CD14-positive monocyte (primary cell): ENCODE measurements at regions not wholly inside any gene's neighbourhood (a gene's known extent, or its start where the extent isn't known, plus 50 kb on each side); places are given as distances from the start of the nearest gene placed in this dataset.

Experiments
- DNase-seq, 3 donors: peaks; one replicate each; pipeline ENCODE4 v3.0.0-alpha.2; 2011 to 2022
- H2AFZ ChIP-seq: 2 replicates; pipeline ENCODE4 v1.6.0; 2012; ENCODE audit warnings: mild to moderate bottlenecking, low read depth, low read length, inconsistent platforms; ENCODE audit not compliant: insufficient read depth, poor library complexity, severe bottlenecking
- H3K27ac ChIP-seq, 2 donors: 1 replicate in 1 of 2; 2 replicates in 1 of 2; pipeline ENCODE4 v1.5.1; 2012 to 2013; ENCODE audit warnings: low read length in 2 of 2, control low read depth in 1 of 2, inconsistent platforms in 1 of 2, low read depth in 1 of 2, mild to moderate bottlenecking in 1 of 2
- H3K27me3 ChIP-seq, 2 donors: one replicate each; pipeline versions ENCODE4 v1.6.0 to v1.6.1; 2011 to 2013; ENCODE audit warnings: low read length in 2 of 2; ENCODE audit not compliant: control insufficient read depth in 2 of 2, insufficient read depth in 2 of 2
- H3K36me3 ChIP-seq, 2 donors: replicated peaks in 1 of 2; 1 replicate in 1 of 2; 2 replicates in 1 of 2; pipeline versions ENCODE4 v1.5.1 to v1.6.1; 2012 to 2013; ENCODE audit warnings: low read length in 2 of 2, control low read depth in 1 of 2, inconsistent platforms in 1 of 2, mild to moderate bottlenecking in 1 of 2; ENCODE audit not compliant: insufficient read depth in 2 of 2, control insufficient read depth in 1 of 2
- H3K4me1 ChIP-seq, 2 donors: 1 replicate in 1 of 2; 2 replicates in 1 of 2; pipeline versions ENCODE4 v1.5.1 to v1.6.1; 2012 to 2013; ENCODE audit warnings: low read length in 2 of 2, control low read depth in 1 of 2, inconsistent platforms in 1 of 2, mild to moderate bottlenecking in 1 of 2, moderate library complexity in 1 of 2; ENCODE audit not compliant: insufficient read depth in 2 of 2, control insufficient read depth in 1 of 2
- H3K4me2 ChIP-seq: replicated peaks from 2 replicates; pipeline ENCODE3; 2012; ENCODE audit warnings: low read length, moderate library complexity, mild to moderate bottlenecking; ENCODE audit not compliant: poor library complexity, severe bottlenecking; ENCODE audit errors: extremely low read depth
- H3K4me3 ChIP-seq, 3 experiments: fragments of 200-600 bp in 1 of 3; sonication (generic) in 1 of 3; replicated peaks in 1 of 3; 1 replicate in 2 of 3; 2 replicates in 1 of 3; pipeline ENCODE4 v1.5.1; 2011 to 2013; ENCODE audit warnings: low read length in 3 of 3, mild to moderate bottlenecking in 3 of 3, control low read depth in 2 of 3, low read depth in 2 of 3, inconsistent platforms in 1 of 3, moderate library complexity in 1 of 3
- H3K79me2 ChIP-seq: 2 replicates; pipeline ENCODE4 v1.6.0; 2012; ENCODE audit warnings: mild to moderate bottlenecking, control low read depth, inconsistent platforms, low read length, moderate library complexity; ENCODE audit not compliant: insufficient read depth
- H3K9ac ChIP-seq: 2 replicates; pipeline ENCODE4 v1.6.0; 2017; ENCODE audit warnings: low read length, mild to moderate bottlenecking; ENCODE audit not compliant: insufficient read depth, poor library complexity, severe bottlenecking
- H3K9me3 ChIP-seq, 2 donors: replicated peaks in 1 of 2; 1 replicate in 1 of 2; 2 replicates in 1 of 2; pipeline versions ENCODE4 v1.5.1 to v1.6.1; 2012 to 2013; ENCODE audit warnings: low read length in 2 of 2, control low read depth in 1 of 2; ENCODE audit not compliant: control insufficient read depth in 1 of 2, insufficient read depth in 1 of 2
- H4K20me1 ChIP-seq: 2 replicates; pipeline ENCODE4 v1.6.0; 2012; ENCODE audit warnings: mild to moderate bottlenecking, low read length, control low read depth, moderate library complexity; ENCODE audit not compliant: insufficient read depth
- H3K27ac Mint-ChIP-seq, 7 donors: one replicate each; pipeline ENCODE4 v1.8.0; 2020; ENCODE audit warnings: mild to moderate bottlenecking in 7 of 7, mixed read lengths in 7 of 7, moderate library complexity in 6 of 7, inconsistent platforms in 2 of 7
- H3K27me3 Mint-ChIP-seq, 3 donors: one replicate each; pipeline ENCODE4 v1.8.0; 2021 to 2022; ENCODE audit warnings: low read depth in 3 of 3, mild to moderate bottlenecking in 3 of 3, mixed read lengths in 3 of 3, moderate library complexity in 3 of 3, inconsistent platforms in 1 of 3
- H3K36me3 Mint-ChIP-seq, 2 donors: one replicate each; pipeline ENCODE4 v1.8.0; 2020; ENCODE audit warnings: mixed read lengths in 2 of 2, inconsistent platforms in 1 of 2, mild to moderate bottlenecking in 1 of 2
- H3K4me1 Mint-ChIP-seq: one replicate; pipeline ENCODE4 v1.8.0; 2020; ENCODE audit warnings: mild to moderate bottlenecking, mixed read lengths
- H3K4me3 Mint-ChIP-seq, 2 donors: one replicate each; pipeline ENCODE4 v1.8.0; 2020; ENCODE audit warnings: mild to moderate bottlenecking in 2 of 2, mixed read lengths in 2 of 2, moderate library complexity in 1 of 2
- H3K9me3 Mint-ChIP-seq, 7 donors: one replicate each; pipeline ENCODE4 v1.8.0; 2020 to 2022; ENCODE audit warnings: mixed read lengths in 7 of 7, mild to moderate bottlenecking in 6 of 7, moderate library complexity in 6 of 7, inconsistent platforms in 2 of 7
- WGBS: methylation state at CpG from one replicate; pipeline ENCODE4 v1.1.5; 2013; ENCODE audit warnings: missing lambda C conversion rate; ENCODE audit not compliant: insufficient coverage; 5-methylcytosine and 5-hydroxymethylcytosine counted together
- intact Hi-C, 2 donors: fragments of 100-400 bp; cut with micrococcal nuclease; formaldehyde crosslinking; loops; one replicate each; pipeline versions ENCODE4 v1.15.0 to v1.15.1; 2023
- TF ChIP-seq, protein P1 (sequence below): fragments of 200-600 bp; IDR thresholded peaks from one replicate; pipeline ENCODE4 v1.8.0; 2022; ENCODE audit warnings: antibody characterized with exemption, mild to moderate bottlenecking

DNA sequence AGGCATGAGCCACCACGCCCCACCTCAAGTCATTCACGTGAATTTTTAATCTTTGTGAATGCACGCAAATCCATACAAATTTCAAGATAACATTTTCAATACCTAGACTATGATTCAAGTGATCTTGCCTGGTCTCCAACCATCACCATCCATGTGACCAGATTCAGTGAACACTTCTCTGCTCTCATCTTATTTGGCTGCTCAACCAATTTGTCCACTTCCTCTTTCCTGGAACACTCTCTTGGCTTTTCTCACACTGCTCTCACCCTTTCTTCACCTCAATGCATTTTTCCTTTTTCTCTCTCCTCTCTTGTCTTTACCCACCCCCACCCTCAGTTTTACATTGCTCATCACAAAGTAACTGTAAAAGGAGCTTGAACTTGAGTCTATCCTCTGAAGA lies 354.7 kb upstream of the KIF2A start:
- Histone ChIP-seq H3K4me2 (no peak overlapping the region), H2AFZ (no peak overlapping the region), H3K9me3 (no peaks in the 10 kb centered on the region), H3K27me3 (no peaks in the 10 kb centered on the region), H3K4me3 (no peak overlapping the region), H3K27ac (no peak overlapping the region), H3K36me3 (no peaks in the 10 kb centered on the region), H3K79me2 (no peaks in the 10 kb centered on the region), H3K9ac (no peak overlapping the region), H4K20me1 (no peaks in the 10 kb centered on the region), H3K4me1 (no peaks in the 10 kb centered on the region)
- Mint-ChIP-seq H3K27me3 (peaks cover 0 to 3% (median 0%) of the 10 kb centered on the region in 3 donors), H3K36me3 (no peaks in the 10 kb centered on the region), H3K9me3 (peaks cover 0 to 3% (median 0%) of the 10 kb centered on the region in 7 donors), H3K4me1 (no peaks in the 10 kb centered on the region), H3K4me3 (no peak overlapping the region), H3K27ac (no peak overlapping the region)
- intact Hi-C loops = no loop called here
- TF ChIP-seq, protein P1, sequence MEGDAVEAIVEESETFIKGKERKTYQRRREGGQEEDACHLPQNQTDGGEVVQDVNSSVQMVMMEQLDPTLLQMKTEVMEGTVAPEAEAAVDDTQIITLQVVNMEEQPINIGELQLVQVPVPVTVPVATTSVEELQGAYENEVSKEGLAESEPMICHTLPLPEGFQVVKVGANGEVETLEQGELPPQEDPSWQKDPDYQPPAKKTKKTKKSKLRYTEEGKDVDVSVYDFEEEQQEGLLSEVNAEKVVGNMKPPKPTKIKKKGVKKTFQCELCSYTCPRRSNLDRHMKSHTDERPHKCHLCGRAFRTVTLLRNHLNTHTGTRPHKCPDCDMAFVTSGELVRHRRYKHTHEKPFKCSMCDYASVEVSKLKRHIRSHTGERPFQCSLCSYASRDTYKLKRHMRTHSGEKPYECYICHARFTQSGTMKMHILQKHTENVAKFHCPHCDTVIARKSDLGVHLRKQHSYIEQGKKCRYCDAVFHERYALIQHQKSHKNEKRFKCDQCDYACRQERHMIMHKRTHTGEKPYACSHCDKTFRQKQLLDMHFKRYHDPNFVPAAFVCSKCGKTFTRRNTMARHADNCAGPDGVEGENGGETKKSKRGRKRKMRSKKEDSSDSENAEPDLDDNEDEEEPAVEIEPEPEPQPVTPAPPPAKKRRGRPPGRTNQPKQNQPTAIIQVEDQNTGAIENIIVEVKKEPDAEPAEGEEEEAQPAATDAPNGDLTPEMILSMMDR = no peak
- WGBS = 100% methylated on average over 3 of the region's 3 CpGs
- no peak for DNase-seq

DNA sequence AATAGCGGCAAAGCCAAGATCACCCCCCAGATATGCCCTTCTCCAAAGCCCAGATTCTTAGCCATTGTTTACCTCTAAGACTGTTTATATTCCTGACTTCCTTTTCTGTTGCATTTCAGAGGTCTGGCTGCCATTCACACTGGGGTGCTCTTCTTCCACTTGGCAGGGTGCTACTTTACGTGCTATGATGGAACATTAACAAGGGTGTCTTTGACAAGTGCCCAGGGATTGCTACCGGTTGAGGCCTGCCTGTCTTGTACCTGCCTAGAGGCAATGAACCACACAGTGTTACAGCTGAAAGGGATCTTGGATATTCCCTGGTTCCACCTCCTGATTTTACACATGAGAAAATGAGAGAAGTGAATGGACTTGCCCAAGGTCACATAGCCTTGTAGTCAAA lies 352.1 kb upstream of the KIF2A start:
- TF ChIP-seq, protein P1 = no peak

More for the DNA sequence above, 352.1 kb upstream of the KIF2A start:
- no peaks in the 10 kb centered on the region for H3K36me3 Mint-ChIP-seq
- H3K4me1 ChIP-seq = no peaks in the 10 kb centered on the region
- H3K9ac ChIP-seq = no peak overlapping the region
- no peak overlapping the region for H2AFZ ChIP-seq
- H3K36me3 ChIP-seq = no peaks in the 10 kb centered on the region
- H3K4me3 Mint-ChIP-seq = no peak overlapping the region
- peaks cover 0 to 8% of the 10 kb centered on the region in 2 donors for H3K9me3 ChIP-seq
- H3K4me3 ChIP-seq = no peak overlapping the region
- H3K9me3 Mint-ChIP-seq = peaks cover 2 to 6% (median 3%) of the 10 kb centered on the region in 7 donors
- peaks cover 0 to 3% (median 0%) of the 10 kb centered on the region in 3 donors for H3K27me3 Mint-ChIP-seq
- H3K27ac ChIP-seq = no peak overlapping the region
- H3K4me2 ChIP-seq = no peak overlapping the region
- H3K79me2 ChIP-seq = no peaks in the 10 kb centered on the region
- H4K20me1 ChIP-seq = no peaks in the 10 kb centered on the region
- H3K27ac Mint-ChIP-seq = no peak overlapping the region
- no peaks in the 10 kb centered on the region for H3K27me3 ChIP-seq
- WGBS = 87% methylated on average over 2 of the region's 3 CpGs
- no peaks in the 10 kb centered on the region for H3K4me1 Mint-ChIP-seq
- intact Hi-C loops = no loop called here
- DNase-seq = no peak
